IMR-90 (cell line): ENCODE measurements at regions not wholly inside any gene's neighbourhood (a gene's known extent, or its start where the extent isn't known, plus 50 kb on each side); places are given as distances from the start of the nearest gene placed in this dataset.

Experiments
- ATAC-seq: fragments of 200-7000 bp; cut with Tn5 transposase; 2 replicates; pipeline ENCODE4 v1.9.1; 2020; ENCODE audit warnings: low read depth, mild to moderate bottlenecking, moderate library complexity
- BruUV-seq: library from RNA; stranded (reverse); fragments of 400-500 nt; replicated peaks from 2 replicates; lab custom pipeline; 2021; lab: Mats Ljungman, UMichigan
- CTCF ChIA-PET: fragments of 300-600 bp; formaldehyde crosslinking; extraction: SDS; loops from one replicate; lab custom pipeline; 2021; ENCODE audit warnings: antibody characterized with exemption; lab: Yijun Ruan, JAX
- POLR2A ChIA-PET: fragments of 300-600 bp; sonication (Branson Sonifier 250); formaldehyde crosslinking; loops from one replicate; lab custom pipeline; 2022; ENCODE audit warnings: antibody characterized with exemption; ENCODE audit not compliant: unreplicated experiment; lab: Charles Lee
- DNase-seq: peaks from one replicate; pipeline ENCODE4 v3.0.0; 2013
- H2AFZ ChIP-seq: replicated peaks from 2 replicates; pipeline ENCODE3; 2013; ENCODE audit warnings: low read length, mild to moderate bottlenecking; ENCODE audit not compliant: poor library complexity
- H2AK5ac ChIP-seq: 2 replicates; pipeline ENCODE4 v1.6.1; 2013; ENCODE audit warnings: low read depth, low read length, inconsistent platforms
- H2AK9ac ChIP-seq: replicated peaks from 2 replicates; pipeline ENCODE3; 2013; ENCODE audit warnings: mild to moderate bottlenecking, low read depth, low read length, moderate library complexity; ENCODE audit not compliant: poor library complexity
- H2BK120ac ChIP-seq: 2 replicates; pipeline ENCODE4 v1.6.1; 2013; ENCODE audit warnings: low read depth, low read length, inconsistent platforms
- H2BK15ac ChIP-seq: 3 replicates; pipeline ENCODE4 v1.6.1; 2013; ENCODE audit warnings: low read depth, low read length, inconsistent platforms
- H2BK20ac ChIP-seq: 2 replicates; pipeline ENCODE4 v1.6.1; 2013; ENCODE audit warnings: low read depth, mild to moderate bottlenecking, inconsistent platforms, low read length, moderate library complexity
- H2BK5ac ChIP-seq: 2 replicates; pipeline ENCODE4 v1.6.1; 2013; ENCODE audit warnings: mild to moderate bottlenecking, low read depth, low read length, inconsistent platforms; ENCODE audit not compliant: poor library complexity, severe bottlenecking
- H3K14ac ChIP-seq: replicated peaks from 2 replicates; pipeline ENCODE4 v1.6.1; 2013; ENCODE audit warnings: low read depth, low read length, inconsistent platforms
- H3K18ac ChIP-seq: 2 replicates; pipeline ENCODE4 v1.6.1; 2013; ENCODE audit warnings: low read depth, low read length, control low read depth
- H3K23ac ChIP-seq: 2 replicates; pipeline ENCODE4 v1.6.1; 2013; ENCODE audit warnings: low read depth, low read length, inconsistent platforms
- H3K27ac ChIP-seq: 2 replicates; pipeline ENCODE4 v1.5.1; 2013; ENCODE audit warnings: mild to moderate bottlenecking, control low read depth, low read length; ENCODE audit not compliant: insufficient read depth
- H3K27me3 ChIP-seq: 2 replicates; pipeline ENCODE4 v1.6.1; 2013; ENCODE audit warnings: low read length; ENCODE audit not compliant: control insufficient read depth, insufficient read depth
- H3K36me3 ChIP-seq: 2 replicates; pipeline ENCODE4 v1.6.1; 2013; ENCODE audit warnings: low read length, mixed read lengths; ENCODE audit not compliant: control insufficient read depth, insufficient read depth
- H3K4ac ChIP-seq: 2 replicates; pipeline ENCODE4 v1.6.1; 2013; ENCODE audit warnings: low read depth, low read length, inconsistent platforms
- H3K4me1 ChIP-seq: 2 replicates; pipeline ENCODE4 v1.6.1; 2013; ENCODE audit warnings: low read length, mixed read lengths; ENCODE audit not compliant: control insufficient read depth, insufficient read depth
- H3K4me2 ChIP-seq: 2 replicates; pipeline ENCODE4 v1.6.1; 2013; ENCODE audit warnings: low read depth, mild to moderate bottlenecking, control low read depth, low read length, moderate library complexity
- H3K4me3 ChIP-seq: 2 replicates; pipeline ENCODE4 v1.5.1; 2013; ENCODE audit warnings: low read depth, mild to moderate bottlenecking, control low read depth, low read length, moderate library complexity; ENCODE audit not compliant: insufficient read depth
- H3K56ac ChIP-seq: 2 replicates; pipeline ENCODE4 v1.6.1; 2013; ENCODE audit warnings: low read length, inconsistent platforms; ENCODE audit not compliant: insufficient read depth; ENCODE audit errors: extremely low read depth
- H3K79me1 ChIP-seq, 2 experiments: 2 replicates each; pipeline ENCODE4 v1.6.1; 2013; ENCODE audit warnings: low read length in 2 of 2, inconsistent platforms in 1 of 2, low read depth in 1 of 2
- H3K9ac ChIP-seq: 2 replicates; pipeline ENCODE4 v1.6.1; 2013; ENCODE audit warnings: low read depth, low read length, control low read depth
- H3K9me1 ChIP-seq: 2 replicates; pipeline ENCODE4 v1.6.1; 2013; ENCODE audit warnings: low read length, inconsistent platforms; ENCODE audit not compliant: insufficient read depth
- H3K9me3 ChIP-seq: 2 replicates; pipeline ENCODE4 v1.6.1; 2013; ENCODE audit warnings: low read length; ENCODE audit not compliant: control insufficient read depth, insufficient read depth
- H4K20me1 ChIP-seq: 2 replicates; pipeline ENCODE4 v1.6.1; 2013; ENCODE audit warnings: low read length, inconsistent platforms; ENCODE audit not compliant: insufficient read depth
- H4K5ac ChIP-seq: 2 replicates; pipeline ENCODE4 v1.6.1; 2013; ENCODE audit warnings: mild to moderate bottlenecking, low read depth, low read length, control low read depth
- H4K8ac ChIP-seq, 2 experiments: 2 replicates each; pipeline ENCODE4 v1.6.1; 2013; ENCODE audit warnings: low read depth in 2 of 2, low read length in 2 of 2, control low read depth in 1 of 2, inconsistent platforms in 1 of 2
- H4K91ac ChIP-seq: 2 replicates; pipeline ENCODE4 v1.6.1; 2013; ENCODE audit warnings: low read depth, low read length, inconsistent platforms; ENCODE audit not compliant: insufficient read depth
- FOS ChIP-seq: fragments of 150-350 bp; IDR thresholded peaks from 2 replicates; pipeline ENCODE4 v1.6.1; 2016; ENCODE audit warnings: low read depth, low read length
- NFE2L2 ChIP-seq: fragments of 150-350 bp; IDR thresholded peaks from 2 replicates; pipeline ENCODE4 v1.6.1; 2016; ENCODE audit warnings: low read depth, mild to moderate bottlenecking, low read length
- POLR2A ChIP-seq: IDR thresholded peaks from 2 replicates; pipeline ENCODE4 v1.6.1; 2012; ENCODE audit warnings: mild to moderate bottlenecking, low read depth, low read length
- SMC3 ChIP-seq: fragments of 150-350 bp; IDR thresholded peaks from 2 replicates; pipeline ENCODE4 v1.6.1; 2016; ENCODE audit warnings: low read depth, mild to moderate bottlenecking, antibody characterized with exemption, low read length, moderate library complexity
- WGBS, 2 experiments: methylation state at CpG; one replicate each; pipeline versions ENCODE4 v1.1.5 to v1.1.7; 2013; ENCODE audit warnings: missing lambda C conversion rate in 2 of 2; ENCODE audit not compliant: insufficient read length in 1 of 2; ENCODE audit errors: extremely low coverage in 2 of 2; 5-methylcytosine and 5-hydroxymethylcytosine counted together
- dilution Hi-C: fragments of 300-500 bp; cut with HindIII; formaldehyde crosslinking; loops from one replicate; pipeline ENCODE4 v1.14.3; 2018; ENCODE audit warnings: low sequenced_read_pairs; ENCODE audit not compliant: unreplicated experiment
- in situ Hi-C: fragments of 300-500 bp; cut with MboI; formaldehyde crosslinking; loops from 3 replicates; pipeline ENCODE4 v1.14.3; 2019; ENCODE audit warnings: low sequenced_read_pairs, inconsistent platforms, mixed read lengths
- intact Hi-C: fragments of 100-400 bp; cut with micrococcal nuclease; formaldehyde crosslinking; loops from 2 replicates; pipeline ENCODE4 v1.10.0; 2022

DNA sequence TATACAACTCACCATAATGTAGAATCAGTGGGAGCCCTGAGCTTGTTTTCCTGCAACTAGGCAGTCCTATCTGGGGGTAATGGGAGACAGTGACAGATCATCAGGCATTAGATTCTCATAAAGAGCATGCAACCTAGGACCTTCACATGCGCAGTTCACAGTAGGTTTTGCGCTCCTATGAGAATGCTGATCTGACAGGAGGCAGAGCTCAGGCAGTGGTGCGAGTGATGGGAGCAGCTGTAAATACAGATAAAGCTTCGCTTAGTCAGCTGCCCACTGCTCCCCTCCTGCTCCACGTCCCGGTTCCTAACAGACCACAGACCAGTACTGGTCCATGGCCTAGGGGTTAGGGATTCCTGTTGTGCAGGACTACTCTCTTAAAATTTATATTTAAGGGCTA lies 255.3 kb upstream of the POU3F3 start:
- no peak overlapping the region for H2AFZ ChIP-seq
- 60% methylated on average over 1 of the region's 6 CpGs; no CpG with 5 or more reads in 1 of the 2 experiments for WGBS, 2 experiments

More for the DNA sequence above, 255.3 kb upstream of the POU3F3 start:
- H3K23ac ChIP-seq: no peak overlapping the region
- H3K4ac ChIP-seq: no peak overlapping the region
- H3K4me3 ChIP-seq: no peak overlapping the region
- H3K18ac ChIP-seq: no peak overlapping the region
- ATAC-seq (no peak), DNase-seq (no peak)
- H3K9ac ChIP-seq: no peak overlapping the region
- ChIA-PET POLR2A (no interaction called here), CTCF (no interaction called here)
- in situ Hi-C loops (no loop called here), intact Hi-C loops (no loop called here), dilution Hi-C loops (no loop called here)
- H3K56ac ChIP-seq: no peak overlapping the region
- no peaks in the 10 kb centered on the region for H3K27me3 ChIP-seq
- no peak overlapping the region for H4K8ac ChIP-seq
- H2BK20ac ChIP-seq: no peak overlapping the region
- H3K14ac ChIP-seq: no peak overlapping the region
- H2BK5ac ChIP-seq: no peak overlapping the region
- H3K79me1 ChIP-seq: no peaks in the 10 kb centered on the region
- no peak overlapping the region for H2AK9ac ChIP-seq
- no peak overlapping the region for H2BK120ac ChIP-seq
- H2AK5ac ChIP-seq: no peak overlapping the region
- H4K91ac ChIP-seq: no peak overlapping the region
- no peak overlapping the region for H4K5ac ChIP-seq
- no peak for TF ChIP-seq POLR2A
- no peak for TF ChIP-seq NFE2L2
- no peak for TF ChIP-seq SMC3
- TF ChIP-seq FOS: no peak
- H3K4me1 ChIP-seq: no peaks in the 10 kb centered on the region
- H4K20me1 ChIP-seq: no peaks in the 10 kb centered on the region
- no peak overlapping the region for H3K4me2 ChIP-seq
- H2BK15ac ChIP-seq: no peak overlapping the region
- no peak overlapping the region for H3K27ac ChIP-seq
- no TSS peak for BruUV-seq
- peaks cover 6% of the 10 kb centered on the region for H3K9me3 ChIP-seq
- no peaks in the 10 kb centered on the region for H3K36me3 ChIP-seq
- no peaks in the 10 kb centered on the region for H3K9me1 ChIP-seq
